Naive B cell (primary cell): ENCODE measurements at regions not wholly inside any gene's neighbourhood (a gene's known extent, or its start where the extent isn't known, plus 50 kb on each side); places are given as distances from the start of the nearest gene placed in this dataset.
A peak's percentile ranks its signal among the peaks of the same experiment; 100 is the strongest.
"Not testable (repeated sequence)": the region's sequence is repeated elsewhere in the genome, so short reads cannot be mapped to it uniquely, and the experiment has no call there.

ENCODE experiments used
- ATAC-seq, 2 donors: fragments of 150-1000 bp; cut with Tn5 transposase; 2 replicates each; pipeline ENCODE4 v1.10.0; 2021; ENCODE audit warnings: low read depth in 2 of 2, mild to moderate bottlenecking in 2 of 2, moderate library complexity in 2 of 2
- DNase-seq: peaks from one replicate; pipeline ENCODE4 v3.0.0; 2022
- H3K27ac Mint-ChIP-seq, 6 donors: one replicate each; pipeline ENCODE4 v1.8.0; 2020 to 2022; ENCODE audit warnings: mild to moderate bottlenecking in 6 of 6, mixed read lengths in 6 of 6, moderate library complexity in 5 of 6, inconsistent platforms in 2 of 6
- H3K27me3 Mint-ChIP-seq, 3 donors: one replicate each; pipeline ENCODE4 v1.8.0; 2021 to 2022; ENCODE audit warnings: mixed read lengths in 3 of 3, mild to moderate bottlenecking in 1 of 3
- H3K36me3 Mint-ChIP-seq, 2 donors: one replicate each; pipeline ENCODE4 v1.8.0; 2020 to 2022; ENCODE audit warnings: mixed read lengths in 2 of 2, inconsistent platforms in 1 of 2, mild to moderate bottlenecking in 1 of 2
- H3K4me1 Mint-ChIP-seq, 3 donors: one replicate each; pipeline ENCODE4 v1.8.0; 2020 to 2022; ENCODE audit warnings: mixed read lengths in 3 of 3, inconsistent platforms in 1 of 3, mild to moderate bottlenecking in 1 of 3, moderate library complexity in 1 of 3
- H3K4me3 Mint-ChIP-seq, 8 donors: one replicate each; pipeline ENCODE4 v1.8.0; 2020 to 2022; ENCODE audit warnings: mild to moderate bottlenecking in 8 of 8, mixed read lengths in 8 of 8, moderate library complexity in 8 of 8, inconsistent platforms in 2 of 8
- H3K9me3 Mint-ChIP-seq, 7 donors: one replicate each; pipeline ENCODE4 v1.8.0; 2020 to 2022; ENCODE audit warnings: mixed read lengths in 7 of 7, mild to moderate bottlenecking in 5 of 7, inconsistent platforms in 2 of 7, moderate library complexity in 1 of 7

- Mint-ChIP-seq H3K4me3 (no peak overlapping the region), H3K27me3 (no peaks in the 10 kb centered on the region), H3K27ac (no peak overlapping the region), H3K36me3 (no peaks in the 10 kb centered on the region), H3K9me3 (peaks cover 3 to 44% (median 12%) of the 10 kb centered on the region in 7 donors), H3K4me1 (no peaks in the 10 kb centered on the region)
- ATAC-seq: no peak
- DNase-seq: no peak
Observed at GRCh38 chr6:78131521-78131920, 478.7 kb downstream of the MEI4 start.

DNA sequence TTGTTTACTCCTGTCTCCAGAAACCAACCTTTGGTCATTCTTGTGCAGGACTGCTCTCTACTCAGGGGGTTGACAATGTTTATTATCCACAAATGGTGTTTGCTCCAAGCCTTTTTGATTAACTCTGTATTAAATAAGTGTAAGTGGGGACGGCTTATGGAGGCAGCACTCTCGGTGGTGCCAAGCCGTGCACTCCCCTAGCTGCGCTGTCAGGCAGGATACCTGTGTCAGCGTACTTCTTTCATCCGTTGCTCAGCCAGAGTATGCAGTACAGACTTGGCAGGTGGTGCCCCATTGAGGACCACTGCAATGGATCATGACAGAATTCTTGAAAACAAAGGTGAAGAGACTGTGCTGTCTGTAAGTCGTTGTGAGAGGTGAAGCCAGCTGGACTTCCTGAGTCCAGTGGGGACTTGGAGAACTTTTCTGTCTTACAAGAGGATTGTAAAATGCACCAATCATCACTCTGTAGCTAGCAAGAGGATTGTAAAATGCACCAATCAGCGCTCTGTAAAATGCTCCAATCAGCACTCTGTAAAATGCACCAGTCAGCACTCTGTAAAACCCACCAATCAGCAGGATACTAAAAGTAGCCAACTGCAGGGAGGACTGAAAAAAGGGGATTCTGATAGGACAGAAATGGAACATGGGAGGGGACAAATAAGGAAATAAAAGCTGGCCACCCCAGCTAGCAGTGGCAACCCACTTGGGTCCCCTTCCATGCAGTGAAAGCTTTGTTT, 480.0 kb downstream of the MEI4 start:
- Mint-ChIP-seq H3K4me3 (no peak overlapping the region), H3K4me1 (no peaks in the 10 kb centered on the region), H3K27ac (no peak overlapping the region), H3K27me3 (no peaks in the 10 kb centered on the region), H3K36me3 (no peaks in the 10 kb centered on the region), H3K9me3 (peaks cover 6 to 50% (median 14%) of the 10 kb centered on the region in 7 donors)
- DNase-seq (no peak), ATAC-seq (no peak)

DNA sequence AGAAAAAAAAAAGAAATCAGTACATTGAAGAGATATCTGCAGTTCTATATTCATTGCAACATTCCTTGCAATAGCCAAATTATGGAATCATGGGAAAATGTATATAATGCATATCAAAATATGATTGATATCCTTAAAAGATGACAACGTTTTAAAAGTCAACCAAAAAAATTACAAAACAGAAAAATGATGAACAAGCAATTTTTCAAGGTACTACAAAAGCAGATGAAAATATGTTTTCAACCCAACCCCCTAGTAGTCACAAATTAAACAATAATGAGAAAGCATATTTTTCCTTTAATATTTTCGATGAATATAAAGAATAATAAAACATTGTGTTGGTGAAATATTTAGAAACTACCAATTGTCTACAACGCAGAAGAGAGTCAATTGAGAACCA, 497.6 kb downstream of the MEI4 start:
- ATAC-seq (no peak), DNase-seq (no peak)
- Mint-ChIP-seq H3K4me1 (no peaks in the 10 kb centered on the region), H3K27ac (no peak overlapping the region), H3K9me3 (peaks cover 4 to 17% (median 8%) of the 10 kb centered on the region in 7 donors), H3K36me3 (no peaks in the 10 kb centered on the region), H3K4me3 (no peak overlapping the region), H3K27me3 (no peaks in the 10 kb centered on the region)

DNA sequence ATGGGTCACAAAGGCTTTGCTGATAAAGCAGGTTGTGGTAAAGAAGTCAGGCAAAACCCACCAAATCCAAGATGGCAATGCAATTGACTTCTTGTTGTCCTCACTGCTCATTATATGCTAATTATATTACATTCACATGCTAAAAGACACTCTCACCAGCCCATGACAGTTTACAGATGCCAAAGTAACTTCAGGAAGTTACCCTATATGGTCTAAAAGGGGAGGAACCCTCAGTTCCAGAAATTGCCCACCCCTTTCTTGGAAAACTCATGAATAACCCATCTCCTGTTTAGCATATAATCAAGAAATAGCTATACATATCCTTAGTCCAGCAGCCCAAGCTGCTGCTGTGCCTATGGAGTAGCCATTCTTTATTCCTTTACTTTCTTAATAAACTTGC, 501.1 kb downstream of the MEI4 start:
- H3K4me3 Mint-ChIP-seq: no peak overlapping the region
- H3K4me1 Mint-ChIP-seq: no peaks in the 10 kb centered on the region
- peaks cover 3 to 13% (median 9%) of the 10 kb centered on the region in 7 donors for H3K9me3 Mint-ChIP-seq
- no peaks in the 10 kb centered on the region for H3K36me3 Mint-ChIP-seq
- H3K27ac Mint-ChIP-seq: no peak overlapping the region
- no peaks in the 10 kb centered on the region for H3K27me3 Mint-ChIP-seq
- no peak for DNase-seq
- ATAC-seq: no peak

DNA sequence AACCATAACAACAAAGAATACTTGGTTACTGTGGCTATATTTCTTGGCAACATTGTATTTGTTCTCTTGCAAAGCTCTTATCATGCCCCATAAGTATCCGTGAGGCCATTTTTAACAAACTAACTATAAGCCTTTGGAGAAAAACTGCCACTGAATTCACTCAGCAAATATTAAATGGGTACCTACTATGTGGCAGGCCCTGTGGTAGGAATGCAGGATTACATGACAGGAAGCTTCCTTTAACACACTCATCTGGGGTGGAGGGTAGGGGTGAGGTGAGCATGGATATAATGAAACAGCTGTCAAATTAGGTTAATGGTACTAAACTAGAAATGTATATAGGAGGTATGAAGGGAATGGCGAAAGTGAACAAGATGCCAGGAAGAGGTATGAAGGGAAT, 504.8 kb downstream of the MEI4 start:
- no peak for DNase-seq
- no peak overlapping the region for H3K4me3 Mint-ChIP-seq
- H3K9me3 Mint-ChIP-seq: peaks cover 0 to 7% (median 4%) of the 10 kb centered on the region in 7 donors
- H3K4me1 Mint-ChIP-seq: no peaks in the 10 kb centered on the region
- ATAC-seq: no peak
- H3K27ac Mint-ChIP-seq: no peak overlapping the region
- H3K36me3 Mint-ChIP-seq: no peaks in the 10 kb centered on the region
- no peaks in the 10 kb centered on the region for H3K27me3 Mint-ChIP-seq

DNA sequence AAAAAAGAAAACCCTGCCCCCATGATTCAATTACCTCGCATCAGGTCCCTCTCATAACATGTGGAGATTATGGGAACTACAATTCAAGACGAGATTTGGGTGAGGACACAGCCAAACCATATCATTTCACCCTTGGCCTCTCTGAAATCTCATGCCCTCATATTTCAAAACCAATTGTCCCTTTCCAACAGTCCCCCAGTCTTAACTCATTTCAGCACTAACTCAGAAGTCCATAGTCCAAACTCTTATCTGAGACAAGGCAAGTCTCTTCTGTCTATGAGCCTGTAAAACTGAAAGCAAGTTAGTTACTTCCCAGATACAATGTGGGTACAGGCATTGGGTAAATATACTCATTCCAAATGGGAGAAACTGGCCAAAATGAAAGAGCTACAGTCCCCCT, 536.1 kb downstream of the MEI4 start:
- Mint-ChIP-seq H3K4me1 (no peaks in the 10 kb centered on the region), H3K27me3 (no peaks in the 10 kb centered on the region), H3K27ac (no peak overlapping the region), H3K36me3 (no peaks in the 10 kb centered on the region), H3K4me3 (no peak overlapping the region), H3K9me3 (peaks cover 0 to 13% (median 11%) of the 10 kb centered on the region in 7 donors)
- DNase-seq (no peak), ATAC-seq (no peak)

DNA sequence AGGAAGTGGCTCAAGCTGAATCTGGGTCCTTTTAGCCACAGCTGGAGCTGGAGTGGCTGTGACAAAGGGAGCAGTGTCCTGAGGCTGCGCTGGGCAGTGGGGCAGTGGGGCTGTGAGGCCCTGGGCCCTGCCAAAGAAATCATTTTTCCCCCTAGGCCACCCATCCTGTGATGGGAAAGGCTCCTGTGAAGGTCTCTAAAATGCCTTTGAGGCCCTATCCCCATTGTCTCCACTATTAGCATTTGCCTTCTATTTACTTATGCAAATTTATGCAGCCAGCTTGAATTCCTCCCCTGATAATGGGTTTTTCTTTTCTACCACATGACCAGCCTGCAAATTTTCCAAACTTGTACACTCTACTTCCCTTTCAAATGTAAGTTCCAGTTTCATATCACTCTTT, 539.2 kb downstream of the MEI4 start:
- Mint-ChIP-seq H3K36me3 (no peaks in the 10 kb centered on the region), H3K27ac (peak overlapping the region in 1 of 6 donors; percentile 4), H3K9me3 (peaks cover 0 to 12% (median 9%) of the 10 kb centered on the region in 7 donors), H3K4me3 (no peak overlapping the region), H3K27me3 (no peaks in the 10 kb centered on the region), H3K4me1 (no peaks in the 10 kb centered on the region)
- DNase-seq (no peak), ATAC-seq (no peak)

DNA sequence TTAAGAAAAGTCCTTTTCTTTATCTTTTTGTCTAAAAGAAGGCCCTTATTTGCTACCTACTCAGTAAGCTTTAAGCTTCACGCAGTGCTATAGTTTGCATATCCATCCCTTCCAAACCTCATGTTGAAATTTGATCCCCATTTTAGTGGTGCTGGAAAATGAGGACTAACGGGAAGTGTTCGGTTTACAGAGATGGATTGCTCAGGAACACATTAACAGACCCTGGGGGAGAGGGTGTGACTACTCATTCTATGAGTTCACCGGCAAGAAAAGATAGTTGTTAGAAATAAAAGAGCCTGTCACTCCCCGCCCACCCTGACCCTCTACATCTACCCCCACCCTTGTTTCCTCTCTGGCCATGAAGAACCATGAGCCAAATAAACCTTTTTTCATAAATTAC, 546.2 kb downstream of the MEI4 start:
- ATAC-seq (no peak), DNase-seq (no peak)
- no peak overlapping the region for H3K4me3 Mint-ChIP-seq
- H3K4me1 Mint-ChIP-seq: no peaks in the 10 kb centered on the region
- no peaks in the 10 kb centered on the region for H3K36me3 Mint-ChIP-seq
- peaks cover 0 to 4% (median 0%) of the 10 kb centered on the region in 7 donors for H3K9me3 Mint-ChIP-seq
- H3K27me3 Mint-ChIP-seq: no peaks in the 10 kb centered on the region
- no peak overlapping the region for H3K27ac Mint-ChIP-seq

DNA sequence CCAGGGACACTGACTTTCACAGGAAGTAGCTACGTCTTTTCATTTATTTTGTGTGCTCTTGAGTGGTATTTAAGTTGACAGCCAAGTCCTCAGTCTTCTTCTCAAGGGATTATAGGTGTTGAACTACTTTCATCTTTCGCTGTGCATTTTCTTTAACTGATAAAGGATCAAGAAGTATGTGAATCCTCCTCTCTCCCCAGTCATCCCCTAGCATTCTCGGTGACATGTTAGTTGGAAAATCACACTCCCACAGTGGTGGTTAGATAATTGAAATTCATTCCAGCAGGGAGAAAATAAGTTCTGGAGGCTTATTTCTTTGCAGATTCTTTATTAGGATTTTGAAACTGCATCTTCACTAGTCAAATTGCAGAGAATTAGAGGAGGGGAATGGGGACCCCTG, 569.4 kb downstream of the MEI4 start:
- ATAC-seq: no peak
- Mint-ChIP-seq H3K27me3 (no peaks in the 10 kb centered on the region), H3K4me1 (no peaks in the 10 kb centered on the region), H3K4me3 (no peak overlapping the region), H3K36me3 (no peaks in the 10 kb centered on the region), H3K9me3 (peaks cover 0 to 4% (median 3%) of the 10 kb centered on the region in 7 donors), H3K27ac (no peak overlapping the region)
- no peak for DNase-seq

GRCh38 chr6:78231002-78231401, 578.2 kb downstream of the MEI4 start:
- no peak overlapping the region for H3K27ac Mint-ChIP-seq
- no peaks in the 10 kb centered on the region for H3K4me1 Mint-ChIP-seq
- no peak for ATAC-seq
- no peaks in the 10 kb centered on the region for H3K36me3 Mint-ChIP-seq
- H3K9me3 Mint-ChIP-seq: peaks cover 0 to 22% (median 7%) of the 10 kb centered on the region in 7 donors
- no peak overlapping the region for H3K4me3 Mint-ChIP-seq
- no peaks in the 10 kb centered on the region for H3K27me3 Mint-ChIP-seq
- no peak for DNase-seq

DNA sequence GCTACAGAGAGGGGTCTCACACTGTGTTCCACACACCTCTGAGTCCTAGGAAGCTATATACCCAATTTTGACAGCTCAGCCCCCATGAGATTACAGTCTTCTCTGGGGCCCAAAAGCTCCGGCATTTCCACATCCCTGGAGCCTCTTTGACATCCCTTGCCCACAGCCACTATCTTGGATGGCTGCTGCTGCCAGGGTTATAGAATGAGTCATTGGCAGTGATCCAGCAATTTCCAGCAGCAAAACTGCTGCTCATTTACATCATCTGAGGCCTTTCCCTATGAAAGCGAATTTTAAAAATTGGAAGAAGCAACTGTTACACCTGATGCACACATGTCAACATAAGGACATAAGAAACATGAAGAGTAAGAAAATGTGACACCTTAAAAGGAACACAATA, 590.7 kb downstream of the MEI4 start:
- Mint-ChIP-seq H3K4me1 (no peaks in the 10 kb centered on the region), H3K4me3 (no peak overlapping the region), H3K27me3 (no peaks in the 10 kb centered on the region), H3K27ac (no peak overlapping the region), H3K9me3 (peaks cover 5 to 27% (median 14%) of the 10 kb centered on the region in 7 donors), H3K36me3 (no peaks in the 10 kb centered on the region)
- DNase-seq (no peak), ATAC-seq (no peak)

DNA sequence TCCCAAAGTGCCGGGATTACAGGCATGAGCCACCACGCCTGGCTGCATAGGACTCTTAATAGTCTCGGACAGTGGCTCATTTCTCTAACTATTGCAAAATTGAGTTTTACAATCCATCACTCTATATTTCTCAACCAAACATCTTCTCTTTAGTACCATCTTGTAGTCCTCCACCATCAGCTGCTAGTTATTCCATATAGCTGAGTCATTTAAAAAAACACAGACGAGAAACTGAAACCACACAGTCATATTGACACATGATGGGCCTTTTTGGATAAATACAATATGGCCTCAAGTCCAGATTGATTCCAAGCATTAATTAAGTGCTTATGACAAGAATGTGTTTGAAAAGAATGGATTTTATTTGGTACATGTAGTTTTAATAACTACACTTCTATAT, 599.1 kb downstream of the MEI4 start:
- DNase-seq (no peak), ATAC-seq (no peak)
- Mint-ChIP-seq H3K4me3 (no peak overlapping the region), H3K4me1 (no peaks in the 10 kb centered on the region), H3K27me3 (no peaks in the 10 kb centered on the region), H3K27ac (no peak overlapping the region), H3K9me3 (peaks cover 0 to 9% (median 4%) of the 10 kb centered on the region in 7 donors), H3K36me3 (no peaks in the 10 kb centered on the region)

DNA sequence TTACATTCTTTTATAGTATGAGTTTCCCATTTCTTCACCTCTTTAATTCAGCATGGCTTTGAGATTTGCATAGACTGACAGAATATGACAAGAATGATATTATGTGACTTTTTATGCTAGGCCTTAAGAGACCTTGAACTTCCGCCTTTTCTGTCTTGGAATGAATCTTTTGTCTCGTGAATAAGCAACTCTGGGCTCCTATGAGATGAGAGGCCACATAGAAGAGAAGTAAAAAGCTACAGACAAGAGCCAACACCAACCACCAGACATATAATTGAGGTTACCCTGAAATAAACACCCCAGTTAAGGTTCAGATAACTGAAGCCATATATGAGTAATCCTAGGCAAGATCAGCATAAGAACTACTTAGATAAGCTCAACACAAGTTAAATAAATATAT, 600.8 kb downstream of the MEI4 start:
- Mint-ChIP-seq H3K27me3 (no peaks in the 10 kb centered on the region), H3K4me3 (no peak overlapping the region), H3K4me1 (no peaks in the 10 kb centered on the region), H3K27ac (no peak overlapping the region), H3K9me3 (peaks cover 0 to 9% (median 4%) of the 10 kb centered on the region in 7 donors), H3K36me3 (no peaks in the 10 kb centered on the region)
- no peak for ATAC-seq
- no peak for DNase-seq

DNA sequence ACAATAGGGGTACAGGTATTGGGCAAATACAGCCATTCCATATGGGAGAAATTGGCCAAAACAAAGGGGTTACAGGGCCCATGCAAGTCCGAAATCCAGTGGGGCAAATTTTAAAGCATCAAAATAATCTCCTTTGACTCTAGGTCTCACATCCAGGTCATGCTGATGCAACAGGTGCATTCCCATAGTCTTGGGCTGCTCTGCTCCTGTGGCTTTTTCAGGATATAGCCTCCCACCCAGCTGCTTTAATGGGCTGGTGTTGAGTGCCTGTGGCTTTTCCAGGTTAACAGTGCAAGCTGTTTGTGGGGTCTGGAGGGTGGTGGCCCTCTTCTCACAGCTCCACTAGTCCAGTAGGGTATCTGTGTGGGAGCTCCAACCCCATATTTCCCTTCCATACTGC, 607.1 kb downstream of the MEI4 start:
- no peaks in the 10 kb centered on the region for H3K27me3 Mint-ChIP-seq
- H3K9me3 Mint-ChIP-seq: peaks cover 0 to 22% (median 2%) of the 10 kb centered on the region in 7 donors
- no peak for DNase-seq

DNA sequence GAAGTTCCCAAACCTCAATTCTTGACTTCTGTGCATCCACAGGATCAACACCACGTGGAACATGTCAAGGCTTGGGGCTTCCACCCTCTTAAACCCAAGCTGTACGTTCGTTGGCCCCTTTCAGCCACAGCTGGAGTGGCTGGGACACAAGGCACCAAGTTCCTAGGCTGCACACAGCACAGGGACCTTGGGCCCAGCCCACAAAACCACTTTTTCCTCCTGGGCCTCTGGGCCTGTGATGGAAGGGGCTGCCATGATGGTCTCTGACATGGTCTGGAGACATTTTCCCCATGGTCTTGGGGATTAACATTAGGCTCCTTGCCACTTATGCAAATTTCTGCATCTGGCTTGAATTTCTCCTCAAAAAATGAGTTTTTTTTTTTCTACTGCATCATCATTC, 606.9 kb upstream of the IRAK1BP1 start:
- not testable (repeated sequence) for H3K27me3 Mint-ChIP-seq, H3K4me3 Mint-ChIP-seq, DNase-seq

More for the DNA sequence above, 607.1 kb downstream of the MEI4 start:
- Mint-ChIP-seq H3K27ac (no peak overlapping the region), H3K4me3 (no peak overlapping the region), H3K4me1 (no peaks in the 10 kb centered on the region), H3K36me3 (no peaks in the 10 kb centered on the region)
- no peak for ATAC-seq

More for the DNA sequence above, 606.9 kb upstream of the IRAK1BP1 start:
- peaks cover 0 to 22% (median 2%) of the 10 kb centered on the region in 7 donors for H3K9me3 Mint-ChIP-seq
- not testable (repeated sequence) for H3K36me3 Mint-ChIP-seq, ATAC-seq, H3K27ac Mint-ChIP-seq, H3K4me1 Mint-ChIP-seq
